ENCODE measurements at regions not wholly inside any gene's neighbourhood (a gene's known extent, or its start where the extent isn't known, plus 50 kb on each side); places are given as distances from the start of the nearest gene placed in this dataset.

DNA sequence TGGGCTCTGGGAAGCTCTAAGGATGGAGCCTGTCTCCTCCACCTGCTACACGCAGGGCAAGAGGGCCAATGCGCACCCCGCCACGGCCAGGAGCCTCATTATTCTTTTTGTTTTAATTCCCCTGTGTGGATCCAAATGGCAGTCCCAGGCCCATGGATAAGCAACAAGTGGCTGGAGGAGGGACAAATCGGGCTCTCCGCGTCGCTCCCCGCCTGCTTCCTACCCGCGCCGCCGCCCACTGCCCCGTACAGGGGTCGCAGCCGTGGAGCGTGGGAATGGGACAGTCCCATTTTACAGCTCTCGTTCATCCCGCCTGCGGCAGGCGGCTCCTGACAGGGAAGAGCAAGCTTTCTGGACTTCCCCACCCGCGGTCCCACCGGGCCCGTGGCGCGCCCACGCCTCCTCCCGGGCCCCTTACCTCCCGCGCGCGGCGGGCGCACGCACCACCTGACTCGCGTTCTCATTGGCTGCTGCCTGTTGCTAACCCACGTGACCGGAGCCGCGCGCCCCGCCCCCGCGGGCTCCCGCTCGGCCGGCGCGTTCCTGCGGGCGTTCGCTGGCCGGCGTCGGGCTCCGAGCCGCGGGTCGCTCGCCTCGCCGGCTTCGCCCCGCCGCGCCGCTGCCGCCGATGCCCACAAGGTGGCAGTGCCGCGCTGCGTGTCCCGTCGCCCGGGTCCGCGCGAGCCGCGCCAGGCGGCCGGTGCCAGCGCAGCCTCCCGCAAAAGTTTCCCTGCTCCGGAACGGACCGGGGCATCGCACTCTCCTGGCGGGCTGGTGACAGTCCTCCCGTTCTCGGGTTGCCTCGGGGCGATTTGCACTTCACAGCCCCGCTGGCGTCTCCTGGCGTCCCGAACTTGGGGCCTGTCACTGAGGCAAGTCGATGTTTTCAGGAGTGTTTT lies 93.3 kb downstream of the CD83 start (continued):
- 0 out of 2 replicates have a peak, but pooled peaks have one; percentile 54 for TF ChIP-seq ZC3H13 (CRISPR knock-in tag; IDR thresholded peaks at IDR 0.05)
- TF ChIP-seq, protein P1, sequence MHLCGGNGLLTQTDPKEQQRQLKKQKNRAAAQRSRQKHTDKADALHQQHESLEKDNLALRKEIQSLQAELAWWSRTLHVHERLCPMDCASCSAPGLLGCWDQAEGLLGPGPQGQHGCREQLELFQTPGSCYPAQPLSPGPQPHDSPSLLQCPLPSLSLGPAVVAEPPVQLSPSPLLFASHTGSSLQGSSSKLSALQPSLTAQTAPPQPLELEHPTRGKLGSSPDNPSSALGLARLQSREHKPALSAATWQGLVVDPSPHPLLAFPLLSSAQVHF (CRISPR knock-in tag; IDR thresholded peaks at IDR 0.05), result no peak
- TF ChIP-seq, protein P2, sequence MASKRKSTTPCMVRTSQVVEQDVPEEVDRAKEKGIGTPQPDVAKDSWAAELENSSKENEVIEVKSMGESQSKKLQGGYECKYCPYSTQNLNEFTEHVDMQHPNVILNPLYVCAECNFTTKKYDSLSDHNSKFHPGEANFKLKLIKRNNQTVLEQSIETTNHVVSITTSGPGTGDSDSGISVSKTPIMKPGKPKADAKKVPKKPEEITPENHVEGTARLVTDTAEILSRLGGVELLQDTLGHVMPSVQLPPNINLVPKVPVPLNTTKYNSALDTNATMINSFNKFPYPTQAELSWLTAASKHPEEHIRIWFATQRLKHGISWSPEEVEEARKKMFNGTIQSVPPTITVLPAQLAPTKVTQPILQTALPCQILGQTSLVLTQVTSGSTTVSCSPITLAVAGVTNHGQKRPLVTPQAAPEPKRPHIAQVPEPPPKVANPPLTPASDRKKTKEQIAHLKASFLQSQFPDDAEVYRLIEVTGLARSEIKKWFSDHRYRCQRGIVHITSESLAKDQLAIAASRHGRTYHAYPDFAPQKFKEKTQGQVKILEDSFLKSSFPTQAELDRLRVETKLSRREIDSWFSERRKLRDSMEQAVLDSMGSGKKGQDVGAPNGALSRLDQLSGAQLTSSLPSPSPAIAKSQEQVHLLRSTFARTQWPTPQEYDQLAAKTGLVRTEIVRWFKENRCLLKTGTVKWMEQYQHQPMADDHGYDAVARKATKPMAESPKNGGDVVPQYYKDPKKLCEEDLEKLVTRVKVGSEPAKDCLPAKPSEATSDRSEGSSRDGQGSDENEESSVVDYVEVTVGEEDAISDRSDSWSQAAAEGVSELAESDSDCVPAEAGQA (IDR thresholded peaks at IDR 0.05; ENCODE audit: low read depth), result no peak
- TF ChIP-seq, protein P2 (CRISPR knock-in tag; IDR thresholded peaks at IDR 0.05; ENCODE audit: borderline replicate concordance), result 0 out of 2 replicates have a peak, but pooled peaks have one; percentile 56
- no peak for TF ChIP-seq ZNF530 (CRISPR knock-in tag; IDR thresholded peaks at IDR 0.05; ENCODE audit: low read depth)
- peak; percentile 16; the same call in 1 of the 2 replicates for TF ChIP-seq KDM3A (CRISPR knock-in tag; IDR thresholded peaks at IDR 0.05; ENCODE audit: low read depth)
- no peak for TF ChIP-seq SMARCE1 (IDR thresholded peaks at IDR 0.05; ENCODE audit: borderline replicate concordance)
- no peak for TF ChIP-seq ZNF674 (CRISPR knock-in tag; IDR thresholded peaks at IDR 0.05; ENCODE audit: low read depth)
- 0 out of 2 replicates have a peak, but pooled peaks have one; percentile 30 for TF ChIP-seq MED1 (CRISPR knock-in tag; IDR thresholded peaks at IDR 0.05)
- TF ChIP-seq, protein P3, sequence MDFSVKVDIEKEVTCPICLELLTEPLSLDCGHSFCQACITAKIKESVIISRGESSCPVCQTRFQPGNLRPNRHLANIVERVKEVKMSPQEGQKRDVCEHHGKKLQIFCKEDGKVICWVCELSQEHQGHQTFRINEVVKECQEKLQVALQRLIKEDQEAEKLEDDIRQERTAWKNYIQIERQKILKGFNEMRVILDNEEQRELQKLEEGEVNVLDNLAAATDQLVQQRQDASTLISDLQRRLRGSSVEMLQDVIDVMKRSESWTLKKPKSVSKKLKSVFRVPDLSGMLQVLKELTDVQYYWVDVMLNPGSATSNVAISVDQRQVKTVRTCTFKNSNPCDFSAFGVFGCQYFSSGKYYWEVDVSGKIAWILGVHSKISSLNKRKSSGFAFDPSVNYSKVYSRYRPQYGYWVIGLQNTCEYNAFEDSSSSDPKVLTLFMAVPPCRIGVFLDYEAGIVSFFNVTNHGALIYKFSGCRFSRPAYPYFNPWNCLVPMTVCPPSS (IDR thresholded peaks at IDR 0.05), result no peak
- no peak for TF ChIP-seq ZNF337 (CRISPR knock-in tag; IDR thresholded peaks at IDR 0.05; ENCODE audit: borderline replicate concordance, low read depth)
- TF ChIP-seq, protein P4, sequence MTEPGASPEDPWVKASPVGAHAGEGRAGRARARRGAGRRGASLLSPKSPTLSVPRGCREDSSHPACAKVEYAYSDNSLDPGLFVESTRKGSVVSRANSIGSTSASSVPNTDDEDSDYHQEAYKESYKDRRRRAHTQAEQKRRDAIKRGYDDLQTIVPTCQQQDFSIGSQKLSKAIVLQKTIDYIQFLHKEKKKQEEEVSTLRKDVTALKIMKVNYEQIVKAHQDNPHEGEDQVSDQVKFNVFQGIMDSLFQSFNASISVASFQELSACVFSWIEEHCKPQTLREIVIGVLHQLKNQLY (CRISPR knock-in tag; IDR thresholded peaks at IDR 0.05), result no peak
- TF ChIP-seq ZNF180 (CRISPR knock-in tag; IDR thresholded peaks at IDR 0.05; ENCODE audit: borderline replicate concordance, low read depth), result no peak
- TF ChIP-seq SRSF9 (IDR thresholded peaks at IDR 0.05; ENCODE audit: borderline replicate concordance, insufficient read depth, low read depth, low read length, poor library complexity, severe bottlenecking), result no peak
- TF ChIP-seq HOXA9 (CRISPR knock-in tag; IDR thresholded peaks at IDR 0.05; ENCODE audit: borderline replicate concordance), result peak; percentile 59; the same call in 1 of the 2 replicates
- no peak for TF ChIP-seq HNRNPK (IDR thresholded peaks at IDR 0.05; ENCODE audit: low read depth, low read length, poor library complexity, severe bottlenecking)
- no peak for TF ChIP-seq RXRB (CRISPR knock-in tag; IDR thresholded peaks at IDR 0.05; ENCODE audit: borderline replicate concordance)
- 0 out of 2 replicates have a peak, but pooled peaks have one; percentile 9 for TF ChIP-seq RELA (CRISPR knock-in tag; IDR thresholded peaks at IDR 0.05)
- 0 out of 2 replicates have a peak, but pooled peaks have one; percentile 4 for TF ChIP-seq CHCHD3 (CRISPR knock-in tag; IDR thresholded peaks at IDR 0.05)
- TF ChIP-seq KAT7 (CRISPR knock-in tag; IDR thresholded peaks at IDR 0.05; ENCODE audit: borderline replicate concordance), result no peak
- no peak for TF ChIP-seq GLI4 (CRISPR knock-in tag; IDR thresholded peaks at IDR 0.05; ENCODE audit: borderline replicate concordance)

Measured in HepG2 (cell line).